Smooth muscle cell (in vitro differentiated cells): ENCODE measurements at regions not wholly inside any gene's neighbourhood (a gene's known extent, or its start where the extent isn't known, plus 50 kb on each side); places are given as distances from the start of the nearest gene placed in this dataset.

Source experiments
- DNase-seq: peaks from one replicate; lab custom pipeline; 2025; ENCODE audit not compliant: unreplicated experiment; lab: John Stamatoyannopoulos, UW
- H2AFZ ChIP-seq: fragments of 200-600 bp; sonication (generic); 2 replicates; pipeline ENCODE4 v1.6.0; 2016; ENCODE audit warnings: antibody characterized with exemption, low read depth, mild to moderate bottlenecking
- H3F3A ChIP-seq: fragments of 200-600 bp; sonication (generic); 2 replicates; pipeline ENCODE4 v1.6.0; 2017; ENCODE audit warnings: antibody characterized with exemption, low read depth
- H3K27ac ChIP-seq: fragments of 200-600 bp; sonication (generic); 2 replicates; pipeline ENCODE4 v1.5.1; 2016; ENCODE audit warnings: low read depth, mild to moderate bottlenecking
- H3K27me3 ChIP-seq: fragments of 200-600 bp; sonication (generic); 2 replicates; pipeline ENCODE4 v1.6.1; 2016; ENCODE audit warnings: low read depth, mild to moderate bottlenecking
- H3K36me3 ChIP-seq: fragments of 200-600 bp; sonication (generic); 2 replicates; pipeline ENCODE4 v1.5.1; 2016; ENCODE audit warnings: low read depth
- H3K4me1 ChIP-seq: fragments of 200-600 bp; sonication (generic); 2 replicates; pipeline ENCODE4 v1.5.1; 2016; ENCODE audit warnings: low read depth
- H3K4me2 ChIP-seq: fragments of 200-600 bp; sonication (generic); 2 replicates; pipeline ENCODE4 v1.6.0; 2016; ENCODE audit warnings: mild to moderate bottlenecking
- H3K4me3 ChIP-seq: fragments of 200-600 bp; sonication (generic); 2 replicates; pipeline ENCODE4 v1.5.1; 2016; ENCODE audit warnings: mild to moderate bottlenecking
- H3K79me2 ChIP-seq: fragments of 200-600 bp; sonication (generic); 2 replicates; pipeline ENCODE4 v1.6.0; 2016; ENCODE audit warnings: low read depth, mild to moderate bottlenecking
- H3K9ac ChIP-seq: fragments of 200-600 bp; sonication (generic); 2 replicates; pipeline ENCODE4 v1.6.0; 2016; ENCODE audit warnings: low read depth
- H3K9me3 ChIP-seq: fragments of 200-600 bp; sonication (generic); replicated peaks from 2 replicates; pipeline ENCODE4 v1.5.1; 2016; ENCODE audit warnings: low read depth
- H4K20me1 ChIP-seq: fragments of 200-600 bp; sonication (generic); 2 replicates; pipeline ENCODE4 v1.6.0; 2016; ENCODE audit warnings: low read depth
- WGBS: methylation state at CpG from one replicate; pipeline ENCODE4 v1.1.7; 2016; ENCODE audit warnings: low lambda C conversion rate; 5-methylcytosine and 5-hydroxymethylcytosine counted together
- TF ChIP-seq, protein P1 (sequence below): fragments of 200-600 bp; sonication (generic); IDR thresholded peaks from 2 replicates; pipeline ENCODE4 v1.5.1; 2017; ENCODE audit warnings: borderline replicate concordance, mild to moderate bottlenecking, antibody characterized with exemption; ENCODE audit not compliant: insufficient read depth, poor library complexity, severe bottlenecking

DNA sequence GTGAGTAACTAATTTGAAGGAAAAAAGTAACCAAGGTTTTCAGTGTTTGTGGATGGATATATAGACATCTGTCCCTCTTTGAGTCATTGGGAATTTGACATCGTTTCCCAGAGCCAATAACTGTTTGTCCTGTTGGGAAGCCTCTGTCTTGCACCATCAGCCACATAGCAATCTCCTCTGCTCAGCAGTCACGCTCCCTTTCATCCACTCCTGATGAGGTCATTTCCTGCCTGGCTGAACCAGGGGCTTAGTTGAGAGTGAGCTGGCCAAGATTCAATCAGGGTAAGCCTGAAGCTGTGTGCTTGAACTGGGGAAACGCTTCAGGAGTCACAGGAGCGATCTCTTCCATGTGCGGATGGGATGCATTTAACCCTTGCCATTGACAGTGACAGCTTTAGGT, 121.5 kb upstream of the FOXQ1 start:
- Histone ChIP-seq H3K4me2 (peak overlapping the region; percentile 20), H3F3A (peaks cover 7% of the 10 kb centered on the region), H2AFZ (no peak overlapping the region), H3K27me3 (no peaks in the 10 kb centered on the region), H3K9me3 (peaks cover under 1% of the 10 kb centered on the region), H3K4me1 (no peaks in the 10 kb centered on the region), H3K27ac (peak overlapping the region; percentile 90), H4K20me1 (no peaks in the 10 kb centered on the region), H3K79me2 (no peaks in the 10 kb centered on the region), H3K4me3 (no peak overlapping the region), H3K36me3 (no peaks in the 10 kb centered on the region), H3K9ac (peak overlapping the region; percentile 55)
- no peak for DNase-seq
- WGBS: 9% methylated on average over 5 of the region's 5 CpGs
- TF ChIP-seq, protein P1, sequence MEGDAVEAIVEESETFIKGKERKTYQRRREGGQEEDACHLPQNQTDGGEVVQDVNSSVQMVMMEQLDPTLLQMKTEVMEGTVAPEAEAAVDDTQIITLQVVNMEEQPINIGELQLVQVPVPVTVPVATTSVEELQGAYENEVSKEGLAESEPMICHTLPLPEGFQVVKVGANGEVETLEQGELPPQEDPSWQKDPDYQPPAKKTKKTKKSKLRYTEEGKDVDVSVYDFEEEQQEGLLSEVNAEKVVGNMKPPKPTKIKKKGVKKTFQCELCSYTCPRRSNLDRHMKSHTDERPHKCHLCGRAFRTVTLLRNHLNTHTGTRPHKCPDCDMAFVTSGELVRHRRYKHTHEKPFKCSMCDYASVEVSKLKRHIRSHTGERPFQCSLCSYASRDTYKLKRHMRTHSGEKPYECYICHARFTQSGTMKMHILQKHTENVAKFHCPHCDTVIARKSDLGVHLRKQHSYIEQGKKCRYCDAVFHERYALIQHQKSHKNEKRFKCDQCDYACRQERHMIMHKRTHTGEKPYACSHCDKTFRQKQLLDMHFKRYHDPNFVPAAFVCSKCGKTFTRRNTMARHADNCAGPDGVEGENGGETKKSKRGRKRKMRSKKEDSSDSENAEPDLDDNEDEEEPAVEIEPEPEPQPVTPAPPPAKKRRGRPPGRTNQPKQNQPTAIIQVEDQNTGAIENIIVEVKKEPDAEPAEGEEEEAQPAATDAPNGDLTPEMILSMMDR: no peak

DNA sequence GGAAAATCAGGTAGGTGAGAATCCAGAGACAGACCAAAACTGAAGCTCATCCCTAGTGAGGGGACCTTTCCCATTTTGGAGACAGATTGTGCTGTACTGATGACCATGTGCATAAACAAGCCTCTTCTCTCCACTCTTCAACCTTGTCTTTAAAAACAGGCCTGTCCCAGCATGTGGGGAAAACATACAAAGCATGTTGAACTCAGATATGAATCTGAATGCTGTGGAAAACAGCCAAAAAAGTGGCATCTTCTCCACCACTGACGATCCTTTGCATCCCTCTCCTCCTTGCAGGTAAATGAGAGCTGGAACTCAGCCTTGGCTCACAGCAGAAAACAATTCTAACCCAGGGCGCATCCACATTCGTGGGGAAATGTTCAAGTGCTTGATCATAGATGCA, 123.7 kb upstream of the FOXQ1 start:
- TF ChIP-seq, protein P1: no peak
- WGBS: 89% methylated on average over 3 of the region's 3 CpGs
- Histone ChIP-seq H3F3A (peaks cover 7% of the 10 kb centered on the region), H3K9ac (no peak overlapping the region), H3K36me3 (no peaks in the 10 kb centered on the region), H3K27ac (no peak overlapping the region), H3K4me3 (no peak overlapping the region), H3K4me2 (no peak overlapping the region), H2AFZ (no peak overlapping the region), H3K9me3 (no peaks in the 10 kb centered on the region), H4K20me1 (no peaks in the 10 kb centered on the region), H3K79me2 (no peaks in the 10 kb centered on the region), H3K27me3 (no peaks in the 10 kb centered on the region), H3K4me1 (no peaks in the 10 kb centered on the region)
- no peak for DNase-seq

DNA sequence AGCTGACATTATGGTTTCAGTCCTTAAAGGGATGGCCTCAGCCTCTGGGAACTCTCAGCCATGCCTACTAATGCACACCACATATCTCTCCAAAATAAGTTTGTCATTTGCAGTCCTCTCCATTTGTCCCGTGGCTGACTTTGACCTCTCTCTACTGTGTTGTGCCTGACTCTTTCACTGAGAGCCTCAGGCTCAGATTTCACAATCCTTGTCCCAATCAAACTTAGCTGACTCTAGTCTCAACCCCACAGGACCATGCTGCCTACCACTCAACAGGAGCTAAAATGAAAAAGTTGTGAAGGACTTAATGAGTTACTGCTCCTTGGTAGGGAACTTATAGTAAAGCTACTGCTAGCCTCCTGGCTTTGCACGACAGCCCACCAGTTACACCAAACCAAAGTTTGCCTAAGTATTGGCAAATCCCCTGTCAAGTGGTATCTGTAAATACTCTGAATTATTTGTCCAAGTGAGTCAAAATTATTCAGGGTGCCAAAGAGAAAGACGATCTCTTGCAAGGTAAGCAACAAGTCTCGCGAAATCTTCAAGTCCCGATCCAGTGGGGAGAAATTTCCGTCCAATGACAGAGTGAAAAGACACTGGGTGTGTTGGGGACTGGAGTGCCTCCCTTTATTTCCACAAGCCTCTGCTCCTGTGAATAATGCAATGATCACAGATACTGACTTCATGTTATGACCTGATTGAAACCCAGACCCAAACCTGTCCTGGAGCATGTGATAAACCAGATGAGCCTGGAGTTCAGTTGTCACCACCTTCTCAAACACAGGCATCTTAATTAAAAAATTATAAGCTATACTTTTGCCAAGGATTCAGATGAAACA, 124.4 kb upstream of the FOXQ1 start:
- Histone ChIP-seq H3K4me2 (no peak overlapping the region), H3K4me1 (no peaks in the 10 kb centered on the region), H3K79me2 (no peaks in the 10 kb centered on the region), H3K27ac (no peak overlapping the region), H2AFZ (no peak overlapping the region), H3K27me3 (no peaks in the 10 kb centered on the region), H3K36me3 (no peaks in the 10 kb centered on the region), H3K9me3 (no peaks in the 10 kb centered on the region), H3K4me3 (no peak overlapping the region), H4K20me1 (no peaks in the 10 kb centered on the region), H3F3A (peaks cover 7% of the 10 kb centered on the region), H3K9ac (no peak overlapping the region)
- TF ChIP-seq, protein P1: no peak
- 89% methylated on average over 7 of the region's 7 CpGs for WGBS
- DNase-seq: no peak

DNA sequence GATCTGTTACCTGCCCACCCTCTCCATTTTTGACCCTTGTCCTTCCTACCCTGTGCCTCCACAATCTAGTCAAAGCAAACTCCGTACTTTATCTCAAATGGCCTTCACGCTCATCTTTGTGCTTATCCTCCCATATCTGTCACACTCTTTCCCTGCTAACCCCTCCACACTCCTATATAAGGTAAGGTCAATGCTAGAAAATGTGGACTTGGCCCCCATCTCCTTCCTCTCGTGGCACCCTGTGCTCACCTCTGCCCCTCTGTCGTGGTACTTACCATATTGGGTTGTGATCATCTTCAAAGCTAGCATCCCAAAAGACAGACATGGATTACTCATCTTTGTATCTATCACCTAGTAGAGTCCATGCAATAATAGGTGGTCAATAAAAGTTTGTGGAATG, 127.6 kb upstream of the FOXQ1 start:
- H3K79me2 ChIP-seq: no peaks in the 10 kb centered on the region
- H3K4me2 ChIP-seq: no peak overlapping the region
- 94% methylated on average over 4 of the region's 4 CpGs for WGBS
- H3F3A ChIP-seq: no peaks in the 10 kb centered on the region
- no peaks in the 10 kb centered on the region for H3K4me1 ChIP-seq
- no peaks in the 10 kb centered on the region for H4K20me1 ChIP-seq
- no peak overlapping the region for H3K9ac ChIP-seq
- TF ChIP-seq, protein P1: no peak
- no peaks in the 10 kb centered on the region for H3K36me3 ChIP-seq
- no peaks in the 10 kb centered on the region for H3K27me3 ChIP-seq
- H3K9me3 ChIP-seq: no peaks in the 10 kb centered on the region
- no peak for DNase-seq
- H3K27ac ChIP-seq: no peak overlapping the region
- no peak overlapping the region for H2AFZ ChIP-seq
- no peak overlapping the region for H3K4me3 ChIP-seq
